Suprapubic skin (tissue), 4 donors: ENCODE measurements at regions not wholly inside any gene's neighbourhood (a gene's known extent, or its start where the extent isn't known, plus 50 kb on each side); places are given as distances from the start of the nearest gene placed in this dataset.

Experiments
- POLR2A ChIP-seq, 2 donors: fragments of 450-650 bp; IDR thresholded peaks; one replicate each; pipeline ENCODE4 v1.6.1; 2017; ENCODE audit warnings: antibody characterized with exemption in 2 of 2, mild to moderate bottlenecking in 2 of 2, moderate library complexity in 2 of 2
- POLR2AphosphoS5 ChIP-seq, 3 donors: sonication (generic); formaldehyde crosslinking; IDR thresholded peaks; one replicate each; pipeline ENCODE4 v1.6.1; 2017; ENCODE audit warnings: antibody characterized with exemption in 3 of 3
- TF ChIP-seq, protein P1 (sequence below), 2 donors: fragments of 200-600 bp in 1 of 2; fragments of 450-650 bp in 1 of 2; sonication (generic) in 1 of 2; IDR thresholded peaks; one replicate each; pipeline ENCODE4 v1.5.1; 2016 to 2019; ENCODE audit warnings: antibody characterized with exemption in 2 of 2, mild to moderate bottlenecking in 1 of 2, moderate library complexity in 1 of 2

- TF ChIP-seq, protein P1, sequence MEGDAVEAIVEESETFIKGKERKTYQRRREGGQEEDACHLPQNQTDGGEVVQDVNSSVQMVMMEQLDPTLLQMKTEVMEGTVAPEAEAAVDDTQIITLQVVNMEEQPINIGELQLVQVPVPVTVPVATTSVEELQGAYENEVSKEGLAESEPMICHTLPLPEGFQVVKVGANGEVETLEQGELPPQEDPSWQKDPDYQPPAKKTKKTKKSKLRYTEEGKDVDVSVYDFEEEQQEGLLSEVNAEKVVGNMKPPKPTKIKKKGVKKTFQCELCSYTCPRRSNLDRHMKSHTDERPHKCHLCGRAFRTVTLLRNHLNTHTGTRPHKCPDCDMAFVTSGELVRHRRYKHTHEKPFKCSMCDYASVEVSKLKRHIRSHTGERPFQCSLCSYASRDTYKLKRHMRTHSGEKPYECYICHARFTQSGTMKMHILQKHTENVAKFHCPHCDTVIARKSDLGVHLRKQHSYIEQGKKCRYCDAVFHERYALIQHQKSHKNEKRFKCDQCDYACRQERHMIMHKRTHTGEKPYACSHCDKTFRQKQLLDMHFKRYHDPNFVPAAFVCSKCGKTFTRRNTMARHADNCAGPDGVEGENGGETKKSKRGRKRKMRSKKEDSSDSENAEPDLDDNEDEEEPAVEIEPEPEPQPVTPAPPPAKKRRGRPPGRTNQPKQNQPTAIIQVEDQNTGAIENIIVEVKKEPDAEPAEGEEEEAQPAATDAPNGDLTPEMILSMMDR (IDR thresholded peaks at IDR 0.05), result no peak
- no peak for TF ChIP-seq POLR2A (IDR thresholded peaks at IDR 0.05)
- no peak for TF ChIP-seq POLR2AphosphoS5 (IDR thresholded peaks at IDR 0.05)
Observed at GRCh38 chr16:79792664-79793351, 192.3 kb upstream of the MAF start.
